Right lobe of liver (tissue), 4 donors: ENCODE measurements at regions not wholly inside any gene's neighbourhood (a gene's known extent, or its start where the extent isn't known, plus 50 kb on each side); places are given as distances from the start of the nearest gene placed in this dataset.

Experiments used
- CTCF ChIP-seq, 4 donors: fragments of 200-600 bp in 3 of 4; fragments of 450-650 bp in 1 of 4; IDR thresholded peaks; one replicate each; pipeline versions ENCODE4 v1.5.1 to v1.8.0; 2016 to 2022; ENCODE audit warnings: antibody characterized with exemption in 4 of 4, mild to moderate bottlenecking in 2 of 4
- POLR2A ChIP-seq: fragments of 450-650 bp; IDR thresholded peaks from one replicate; pipeline ENCODE4 v1.6.1; 2017; ENCODE audit warnings: antibody characterized with exemption, mild to moderate bottlenecking
- donor health status: DM: no; HTN: no; CAD: no.
- donor health status: DM: no; HTN: no; CAD: no.
- donor health status: DM: no; HTN: yes; CAD: no.

- TF ChIP-seq CTCF (IDR thresholded peaks at IDR 0.05): no peak
- TF ChIP-seq POLR2A: no peak
These were observed 325.4 kb downstream of the PCDH10 start for GRCh38 chr4:133474501-133474900.
